GM19328 (cell line): ENCODE measurements at regions not wholly inside any gene's neighbourhood (a gene's known extent, or its start where the extent isn't known, plus 50 kb on each side); places are given as distances from the start of the nearest gene placed in this dataset.
A peak's percentile ranks its signal among the peaks of the same experiment; 100 is the strongest.

Experiments used
- ATAC-seq: cut with Tn5 transposase; IDR thresholded peaks from one replicate; pipeline ENCODE4 v1.9.1; 2021; ENCODE audit warnings: mild to moderate bottlenecking, moderate library complexity; ENCODE audit not compliant: unreplicated experiment

GRCh38 chr2:236862961-236863728, 222.5 kb upstream of the COPS8 start:
- ATAC-seq, result peak; percentile 64

GRCh38 chr2:236863729-236864126, 222.0 kb upstream of the COPS8 start:
- peak; percentile 28 for ATAC-seq

- no peak for ATAC-seq
These were observed 220.6 kb upstream of the COPS8 start for GRCh38 chr2:236865052-236865451.

- ATAC-seq, result no peak
These were observed 218.9 kb upstream of the COPS8 start for GRCh38 chr2:236866542-236867340.

GRCh38 chr2:236867441-236868260, 218.0 kb upstream of the COPS8 start:
- no peak for ATAC-seq

- no peak for ATAC-seq
These were observed 215.3 kb upstream of the COPS8 start for GRCh38 chr2:236870370-236870769.

- ATAC-seq, result no peak
These were observed 214.1 kb upstream of the COPS8 start for GRCh38 chr2:236871500-236872001.

GRCh38 chr2:236872015-236872414, 213.7 kb upstream of the COPS8 start:
- no peak for ATAC-seq

GRCh38 chr2:236872981-236873380, 212.7 kb upstream of the COPS8 start:
- ATAC-seq, result no peak

GRCh38 chr2:236873636-236874035, 212.1 kb upstream of the COPS8 start:
- ATAC-seq, result no peak

GRCh38 chr2:236874866-236875481, 210.7 kb upstream of the COPS8 start:
- no peak for ATAC-seq

- no peak for ATAC-seq
These were observed 209.7 kb upstream of the COPS8 start for GRCh38 chr2:236875906-236876505.

- no peak for ATAC-seq
These were observed 209.0 kb upstream of the COPS8 start for GRCh38 chr2:236876642-236877041.

GRCh38 chr2:236877972-236878371, 207.7 kb upstream of the COPS8 start:
- no peak for ATAC-seq

GRCh38 chr2:236879416-236879963, 206.2 kb upstream of the COPS8 start:
- no peak for ATAC-seq

GRCh38 chr2:236882074-236882473, 203.6 kb upstream of the COPS8 start:
- ATAC-seq, result no peak

GRCh38 chr2:236882930-236883329, 202.8 kb upstream of the COPS8 start:
- ATAC-seq, result no peak

GRCh38 chr2:236883819-236884218, 201.9 kb upstream of the COPS8 start:
- no peak for ATAC-seq

GRCh38 chr2:236884569-236885175, 201.0 kb upstream of the COPS8 start:
- no peak for ATAC-seq

GRCh38 chr2:236886456-236886855, 199.2 kb upstream of the COPS8 start:
- no peak for ATAC-seq
